Endodermal cell (in vitro differentiated cells): ENCODE measurements at regions not wholly inside any gene's neighbourhood (a gene's known extent, or its start where the extent isn't known, plus 50 kb on each side); places are given as distances from the start of the nearest gene placed in this dataset.

Source experiments
- DNase-seq: peaks from one replicate; pipeline ENCODE4 v3.0.0-alpha.2; 2017
- H3K27ac ChIP-seq: 2 replicates; pipeline ENCODE4 v1.5.1; 2013; ENCODE audit warnings: mild to moderate bottlenecking, low read depth, low read length, moderate library complexity
- H3K27me3 ChIP-seq: 2 replicates; pipeline ENCODE4 v1.6.1; 2013; ENCODE audit warnings: mild to moderate bottlenecking, low read length, moderate library complexity; ENCODE audit not compliant: insufficient read depth, control insufficient read depth, poor library complexity, severe bottlenecking
- H3K36me3 ChIP-seq: 2 replicates; pipeline ENCODE4 v1.7.0; 2013; ENCODE audit warnings: mild to moderate bottlenecking, low read length, moderate library complexity; ENCODE audit not compliant: control insufficient read depth, insufficient read depth
- H3K4me1 ChIP-seq: one replicate; pipeline ENCODE4 v1.7.0; 2013; ENCODE audit warnings: low read length; ENCODE audit not compliant: control insufficient read depth, insufficient read depth
- H3K4me3 ChIP-seq: 2 replicates; pipeline ENCODE4 v1.5.1; 2013; ENCODE audit warnings: mild to moderate bottlenecking, low read length, moderate library complexity
- H3K9ac ChIP-seq: 2 replicates; pipeline ENCODE4 v1.6.1; 2013; ENCODE audit warnings: mild to moderate bottlenecking, low read length, moderate library complexity; ENCODE audit not compliant: poor library complexity, severe bottlenecking; ENCODE audit errors: extremely low read depth
- H3K9me3 ChIP-seq: 2 replicates; pipeline ENCODE4 v1.6.1; 2013; ENCODE audit warnings: mild to moderate bottlenecking, low read length, moderate library complexity; ENCODE audit not compliant: control insufficient read depth
- H3K27ac Mint-ChIP-seq: 2 replicates; pipeline ENCODE4 v1.8.0; 2020; ENCODE audit warnings: mixed read lengths
- H3K27me3 Mint-ChIP-seq: 2 replicates; pipeline ENCODE4 v1.8.0; 2021; ENCODE audit warnings: mild to moderate bottlenecking, mixed read lengths; ENCODE audit not compliant: insufficient read depth
- H3K36me3 Mint-ChIP-seq: 2 replicates; pipeline ENCODE4 v1.8.0; 2020; ENCODE audit warnings: low read depth, mixed read lengths
- H3K4me1 Mint-ChIP-seq: 2 replicates; pipeline ENCODE4 v1.8.0; 2020; ENCODE audit warnings: mixed read lengths
- H3K4me3 Mint-ChIP-seq: 2 replicates; pipeline ENCODE4 v1.8.0; 2020; ENCODE audit warnings: mild to moderate bottlenecking, moderate library complexity, mixed read lengths
- H3K9me3 Mint-ChIP-seq: 2 replicates; pipeline ENCODE4 v1.8.0; 2020; ENCODE audit warnings: mild to moderate bottlenecking, mixed read lengths
- CTCF ChIP-seq: fragments of 200-600 bp; sonication (generic); conservative IDR thresholded peaks from 2 replicates; pipeline ENCODE4 v1.5.0; 2021; ENCODE audit warnings: antibody characterized with exemption, mild to moderate bottlenecking
- WGBS, 2 experiments: methylation state at CpG; one replicate each; pipeline versions ENCODE4 v1.1.5 to v1.1.7; 2013; ENCODE audit warnings: missing lambda C conversion rate in 2 of 2, mixed read lengths in 1 of 2; ENCODE audit not compliant: insufficient coverage in 1 of 2, insufficient read length in 1 of 2; 5-methylcytosine and 5-hydroxymethylcytosine counted together

DNA sequence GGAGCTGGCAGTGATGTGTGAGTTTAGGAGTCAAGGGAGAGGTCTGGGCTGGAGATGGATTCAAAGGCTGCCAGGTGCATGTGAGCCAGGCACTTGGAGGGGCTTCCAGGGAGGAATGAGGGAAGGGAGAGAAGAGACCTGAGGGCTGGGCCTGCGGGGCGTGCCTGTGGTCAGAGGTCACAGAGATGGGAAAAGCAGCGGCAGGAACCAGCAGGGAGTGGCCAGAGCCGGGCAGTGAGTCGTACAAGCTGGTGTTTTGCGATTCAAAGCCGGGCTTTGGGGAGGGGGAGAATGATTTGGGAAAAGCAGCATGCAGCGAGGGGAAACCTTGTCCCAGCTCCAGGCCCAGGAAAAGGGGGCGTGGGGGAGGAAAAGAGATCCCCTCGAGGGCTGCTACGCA lies 96.9 kb upstream of the RTL6 start:
- WGBS, 2 experiments, result 44 to 68% methylated on average over 9 to 11 of the region's 11 CpGs
- Mint-ChIP-seq H3K9me3 (peaks cover 10% of the 10 kb centered on the region), H3K4me3 (no peak overlapping the region), H3K27ac (no peak overlapping the region), H3K4me1 (peaks cover 10% of the 10 kb centered on the region), H3K36me3 (no peaks in the 10 kb centered on the region), H3K27me3 (no peaks in the 10 kb centered on the region)
- Histone ChIP-seq H3K27me3 (no peaks in the 10 kb centered on the region), H3K27ac (no peak overlapping the region), H3K4me3 (no peak overlapping the region), H3K9me3 (no peaks in the 10 kb centered on the region), H3K4me1 (no peaks in the 10 kb centered on the region), H3K9ac (no peak overlapping the region), H3K36me3 (no peaks in the 10 kb centered on the region)
- TF ChIP-seq CTCF, result no peak
- DNase-seq, result no peak

DNA sequence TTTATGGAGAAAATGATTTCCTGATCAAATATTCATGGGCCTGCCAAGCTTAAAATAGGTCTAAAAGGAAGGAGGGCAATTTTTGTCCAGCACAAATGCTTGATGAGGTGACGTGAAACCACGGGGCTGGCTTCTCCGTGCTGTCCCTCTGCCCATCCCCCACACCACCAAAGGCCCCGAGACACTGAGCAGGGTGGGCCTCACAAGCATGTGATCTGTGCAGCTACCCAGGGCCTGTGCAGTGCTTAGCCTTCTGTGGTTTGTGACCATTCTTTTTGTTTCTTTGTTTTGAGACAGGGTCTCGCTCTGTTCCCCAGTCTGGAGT lies 94.8 kb upstream of the RTL6 start:
- H3K36me3 Mint-ChIP-seq, result no peaks in the 10 kb centered on the region
- peaks cover 18% of the 10 kb centered on the region for H3K9me3 Mint-ChIP-seq
- no peaks in the 10 kb centered on the region for H3K27me3 Mint-ChIP-seq
- no peaks in the 10 kb centered on the region for H3K27me3 ChIP-seq
- WGBS, 2 experiments, result 84 to 87% methylated on average over 3 to 5 of the region's 5 CpGs
- no peaks in the 10 kb centered on the region for H3K4me1 ChIP-seq
- no peak overlapping the region for H3K27ac Mint-ChIP-seq
- no peak overlapping the region for H3K4me3 ChIP-seq
- no peaks in the 10 kb centered on the region for H3K36me3 ChIP-seq
- no peaks in the 10 kb centered on the region for H3K9me3 ChIP-seq
- TF ChIP-seq CTCF, result no peak
- H3K9ac ChIP-seq, result no peak overlapping the region
- no peak for DNase-seq
- peaks cover 10% of the 10 kb centered on the region for H3K4me1 Mint-ChIP-seq
- no peak overlapping the region for H3K4me3 Mint-ChIP-seq
- no peak overlapping the region for H3K27ac ChIP-seq

- no peak overlapping the region for H3K27ac ChIP-seq
- TF ChIP-seq CTCF, result no peak
- H3K27me3 ChIP-seq, result no peaks in the 10 kb centered on the region
- H3K9me3 ChIP-seq, result no peaks in the 10 kb centered on the region
- Mint-ChIP-seq H3K27ac (no peak overlapping the region), H3K4me1 (peaks cover 10% of the 10 kb centered on the region), H3K36me3 (no peaks in the 10 kb centered on the region), H3K4me3 (no peak overlapping the region), H3K27me3 (no peaks in the 10 kb centered on the region), H3K9me3 (peaks cover 18% of the 10 kb centered on the region)
- no peak for DNase-seq
- H3K36me3 ChIP-seq, result no peaks in the 10 kb centered on the region
- 84 to 95% methylated on average over 8 to 10 of the region's 10 CpGs for WGBS, 2 experiments
- H3K4me1 ChIP-seq, result no peaks in the 10 kb centered on the region
- no peak overlapping the region for H3K4me3 ChIP-seq
- no peak overlapping the region for H3K9ac ChIP-seq
These were observed 94.2 kb upstream of the RTL6 start for GRCh38 chr22:44592126-44592823.
